ENCODE measurements at regions not wholly inside any gene's neighbourhood (a gene's known extent, or its start where the extent isn't known, plus 50 kb on each side); places are given as distances from the start of the nearest gene placed in this dataset.

- TF ChIP-seq CTCF (IDR thresholded peaks at IDR 0.05; ENCODE audit: borderline replicate concordance, control extremely low read depth, extremely low read depth, insufficient read depth, missing control alignments), result no peak
- DNase-seq (ENCODE audit: low spot score), result no peak
- in situ Hi-C loops (cut with MboI; ENCODE audit: low sequenced_read_pairs, unreplicated experiment), result no loop called here
These were observed 280.5 kb downstream of the ICE1 start for GRCh38 chr5:5702934-5703333.

DNA sequence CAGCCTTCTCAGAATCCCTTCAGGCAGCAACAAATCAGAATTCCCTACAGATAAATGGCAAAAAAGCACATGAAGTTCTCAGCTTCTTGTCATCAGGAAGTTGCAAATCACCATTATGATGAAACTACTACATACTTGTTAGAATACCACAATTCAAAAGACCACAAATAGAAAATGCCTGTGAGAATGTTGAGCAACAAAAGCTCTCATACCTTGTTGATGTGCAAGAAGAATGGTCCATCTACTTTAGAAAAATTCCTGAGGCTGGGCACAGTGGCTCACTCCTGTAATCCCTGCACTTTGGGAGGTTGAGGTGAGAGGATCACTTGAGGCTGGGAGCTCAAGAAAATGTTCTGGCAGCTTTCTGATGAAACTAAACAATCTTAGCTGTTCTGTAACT, 278.1 kb downstream of the ICE1 start:
- DNase-seq (ENCODE audit: low spot score), result no peak
- no peak for TF ChIP-seq CTCF (IDR thresholded peaks at IDR 0.05; ENCODE audit: borderline replicate concordance, control extremely low read depth, extremely low read depth, insufficient read depth, missing control alignments)
- in situ Hi-C loops (cut with MboI; ENCODE audit: low sequenced_read_pairs, unreplicated experiment), result no loop called here

DNA sequence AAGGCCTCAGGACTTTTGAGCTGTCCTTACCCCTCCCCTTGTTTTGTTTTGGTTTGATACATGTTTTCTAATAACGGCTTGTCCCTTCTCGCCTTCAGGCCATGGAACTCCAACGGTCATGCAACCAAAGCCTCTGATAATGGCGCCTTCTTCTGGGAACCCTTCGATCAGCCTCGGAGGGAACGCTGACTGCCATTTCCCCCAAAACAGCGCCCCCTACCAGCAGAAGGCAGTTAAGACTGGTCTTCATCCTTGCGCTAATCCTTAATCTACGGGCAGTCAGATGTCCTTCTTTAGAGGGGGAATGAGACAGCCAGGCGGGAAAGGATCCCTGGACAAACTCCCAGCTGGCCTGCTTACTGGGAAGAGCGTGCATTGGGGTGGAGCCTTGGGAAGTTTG, 276.6 kb downstream of the ICE1 start:
- TF ChIP-seq CTCF (IDR thresholded peaks at IDR 0.05; ENCODE audit: borderline replicate concordance, control extremely low read depth, extremely low read depth, insufficient read depth, missing control alignments), result no peak
- DNase-seq (ENCODE audit: low spot score), result no peak
- in situ Hi-C loops (cut with MboI; ENCODE audit: low sequenced_read_pairs, unreplicated experiment), result no loop called here

DNA sequence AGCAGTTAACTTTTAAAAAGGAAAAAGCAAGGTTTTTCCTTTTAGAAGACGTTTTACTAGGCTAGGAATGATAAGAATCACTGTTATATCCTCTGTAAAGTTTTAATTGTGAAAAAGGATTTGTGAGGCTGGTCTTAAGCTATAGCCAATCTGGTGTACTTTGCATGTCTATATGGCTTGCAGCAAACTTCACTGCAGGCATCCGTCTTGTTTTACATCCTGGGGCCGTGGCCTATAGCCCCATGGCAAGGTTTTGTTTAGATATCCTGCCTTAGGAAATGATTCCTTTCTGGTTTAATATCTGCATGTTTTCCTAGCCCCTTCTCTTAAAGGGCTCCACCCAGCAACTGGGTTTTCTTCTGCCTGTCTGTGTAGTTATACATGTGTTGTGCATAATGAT, 272.8 kb downstream of the ICE1 start:
- in situ Hi-C loops (cut with MboI; ENCODE audit: low sequenced_read_pairs, unreplicated experiment), result no loop called here
- TF ChIP-seq CTCF (IDR thresholded peaks at IDR 0.05; ENCODE audit: borderline replicate concordance, control extremely low read depth, extremely low read depth, insufficient read depth, missing control alignments), result no peak

GRCh38 chr5:5688925-5689310, 266.4 kb downstream of the ICE1 start:
- no peak for DNase-seq (ENCODE audit: low spot score)
- in situ Hi-C loops (cut with MboI; ENCODE audit: low sequenced_read_pairs, unreplicated experiment), result no loop called here
- TF ChIP-seq CTCF (IDR thresholded peaks at IDR 0.05; ENCODE audit: borderline replicate concordance, control extremely low read depth, extremely low read depth, insufficient read depth, missing control alignments), result no peak

More for the DNA sequence above, 272.8 kb downstream of the ICE1 start:
- no peak for DNase-seq (ENCODE audit: low spot score)

DNA sequence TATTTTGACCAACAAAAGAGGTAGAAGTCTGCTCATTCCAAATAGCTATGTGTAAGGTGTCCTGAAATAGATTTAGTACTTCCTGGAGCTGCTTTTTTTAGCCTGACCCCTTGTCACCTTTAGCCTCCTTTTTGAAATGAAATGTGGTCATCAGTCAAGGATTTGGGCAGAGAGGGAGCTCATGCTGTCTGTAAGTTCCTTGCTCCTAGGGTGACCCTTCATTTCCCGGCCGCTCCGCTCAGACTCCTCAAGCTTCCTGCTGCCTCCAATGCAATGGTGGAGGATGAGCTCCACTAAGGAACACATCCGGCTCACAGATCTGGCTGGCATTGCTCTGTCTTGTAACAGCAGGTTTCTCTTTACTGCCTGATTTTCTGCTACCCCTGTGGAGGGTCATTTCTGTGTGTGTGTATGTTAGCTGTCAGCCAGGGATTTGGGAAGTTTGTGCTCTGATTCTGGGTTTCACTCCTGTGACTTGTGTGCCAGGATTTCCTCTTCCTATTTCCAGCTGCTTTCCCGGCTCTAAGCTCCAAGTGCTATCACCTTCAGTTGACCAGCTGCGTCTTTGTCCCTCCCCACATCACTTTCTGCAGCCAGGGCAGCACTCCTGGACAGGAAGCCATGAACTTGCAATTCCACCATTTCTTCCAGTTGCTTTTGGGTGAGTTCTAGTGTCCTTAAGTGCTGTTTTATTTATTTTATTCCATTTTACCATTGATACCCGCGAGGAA, 265.9 kb downstream of the ICE1 start:
- no peak for DNase-seq (ENCODE audit: low spot score)
- TF ChIP-seq CTCF (IDR thresholded peaks at IDR 0.05; ENCODE audit: borderline replicate concordance, control extremely low read depth, extremely low read depth, insufficient read depth, missing control alignments), result no peak
- in situ Hi-C loops (cut with MboI; ENCODE audit: low sequenced_read_pairs, unreplicated experiment), result no loop called here

Data from GM13976 (cell line).